GM13976 (cell line): ENCODE measurements at regions not wholly inside any gene's neighbourhood (a gene's known extent, or its start where the extent isn't known, plus 50 kb on each side); places are given as distances from the start of the nearest gene placed in this dataset.
"Not testable (repeated sequence)": the region's sequence is repeated elsewhere in the genome, so short reads cannot be mapped to it uniquely, and the experiment has no call there.

Experiments used
- DNase-seq: peaks from one replicate; pipeline ENCODE4 v3.0.0; 2012; ENCODE audit warnings: low spot score
- in situ Hi-C: fragments of 300-500 bp; cut with MboI; formaldehyde crosslinking; loops from one replicate; pipeline ENCODE4 v1.12.0; 2022; ENCODE audit warnings: low sequenced_read_pairs, mixed read lengths, inconsistent platforms; ENCODE audit not compliant: unreplicated experiment
- TF ChIP-seq, protein P1 (sequence below): IDR thresholded peaks from 2 replicates; pipeline ENCODE4 v1.5.1; 2012; ENCODE audit warnings: borderline replicate concordance, mild to moderate bottlenecking; ENCODE audit not compliant: insufficient read depth; ENCODE audit errors: extremely low read depth, missing control alignments, control extremely low read depth

DNA sequence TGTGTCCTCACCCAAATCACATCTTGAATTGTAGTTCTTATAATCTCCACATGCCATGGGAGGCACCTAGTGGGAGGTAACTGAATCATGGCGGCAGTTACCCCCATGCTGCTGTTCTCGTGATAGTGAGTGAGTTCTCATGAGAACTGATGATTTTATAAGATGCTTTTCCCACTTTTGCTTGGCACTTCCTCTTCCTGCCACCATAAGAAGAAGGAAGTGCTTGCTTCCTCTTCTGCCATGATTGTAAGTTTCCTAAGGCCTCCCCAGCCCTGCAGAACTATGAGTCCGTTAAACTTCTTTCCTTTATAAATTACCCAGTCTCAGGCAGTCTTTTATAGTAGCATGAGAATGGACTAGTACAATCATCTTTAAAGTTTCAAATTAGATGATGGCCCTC lies 902.4 kb upstream of the PIK3C3 start:
- no peak for DNase-seq
- TF ChIP-seq, protein P1, sequence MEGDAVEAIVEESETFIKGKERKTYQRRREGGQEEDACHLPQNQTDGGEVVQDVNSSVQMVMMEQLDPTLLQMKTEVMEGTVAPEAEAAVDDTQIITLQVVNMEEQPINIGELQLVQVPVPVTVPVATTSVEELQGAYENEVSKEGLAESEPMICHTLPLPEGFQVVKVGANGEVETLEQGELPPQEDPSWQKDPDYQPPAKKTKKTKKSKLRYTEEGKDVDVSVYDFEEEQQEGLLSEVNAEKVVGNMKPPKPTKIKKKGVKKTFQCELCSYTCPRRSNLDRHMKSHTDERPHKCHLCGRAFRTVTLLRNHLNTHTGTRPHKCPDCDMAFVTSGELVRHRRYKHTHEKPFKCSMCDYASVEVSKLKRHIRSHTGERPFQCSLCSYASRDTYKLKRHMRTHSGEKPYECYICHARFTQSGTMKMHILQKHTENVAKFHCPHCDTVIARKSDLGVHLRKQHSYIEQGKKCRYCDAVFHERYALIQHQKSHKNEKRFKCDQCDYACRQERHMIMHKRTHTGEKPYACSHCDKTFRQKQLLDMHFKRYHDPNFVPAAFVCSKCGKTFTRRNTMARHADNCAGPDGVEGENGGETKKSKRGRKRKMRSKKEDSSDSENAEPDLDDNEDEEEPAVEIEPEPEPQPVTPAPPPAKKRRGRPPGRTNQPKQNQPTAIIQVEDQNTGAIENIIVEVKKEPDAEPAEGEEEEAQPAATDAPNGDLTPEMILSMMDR, result no peak
- in situ Hi-C loops, result no loop called here

DNA sequence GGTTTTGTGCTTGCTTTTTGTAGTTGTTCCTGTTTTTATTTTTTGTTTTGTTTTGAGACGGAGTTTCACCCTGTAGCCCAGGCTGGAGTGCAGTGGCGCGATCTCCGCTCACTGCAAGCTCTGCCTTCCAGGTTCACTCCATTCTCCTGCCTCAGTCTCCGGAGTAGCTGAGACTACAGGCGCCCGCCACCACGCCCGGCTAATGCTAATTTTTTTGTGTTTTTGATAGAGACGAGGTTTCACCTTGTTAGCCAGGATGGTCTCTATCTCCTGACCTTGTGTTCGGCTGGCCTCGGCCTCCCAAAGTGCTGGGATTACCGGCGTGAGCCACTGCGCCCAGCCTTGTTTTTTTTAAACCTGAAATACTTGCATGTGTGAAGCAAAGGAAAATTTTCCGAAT lies 908.8 kb upstream of the PIK3C3 start:
- in situ Hi-C loops, DNase-seq: not testable (repeated sequence)

DNA sequence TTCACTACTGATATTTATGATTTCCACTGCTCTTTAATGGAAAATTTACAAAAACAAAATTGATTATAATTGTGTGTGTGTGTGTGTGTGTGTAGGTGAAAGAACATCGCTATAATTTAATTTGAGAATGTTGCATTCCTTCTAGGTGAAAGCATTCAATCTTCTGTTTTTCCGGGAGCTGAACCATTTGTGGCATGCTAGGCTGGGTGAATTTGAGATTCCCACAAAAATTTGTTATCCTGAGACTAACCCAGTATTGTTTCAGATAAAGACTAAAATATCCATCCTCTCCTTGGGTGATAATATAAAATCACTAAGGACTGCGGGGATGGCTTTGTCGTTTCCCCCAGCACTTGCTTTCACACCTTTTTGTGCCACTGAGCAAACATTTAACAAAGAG lies 911.2 kb upstream of the PIK3C3 start:
- in situ Hi-C loops, result no loop called here
- DNase-seq, result no peak
- TF ChIP-seq, protein P1, result no peak

DNA sequence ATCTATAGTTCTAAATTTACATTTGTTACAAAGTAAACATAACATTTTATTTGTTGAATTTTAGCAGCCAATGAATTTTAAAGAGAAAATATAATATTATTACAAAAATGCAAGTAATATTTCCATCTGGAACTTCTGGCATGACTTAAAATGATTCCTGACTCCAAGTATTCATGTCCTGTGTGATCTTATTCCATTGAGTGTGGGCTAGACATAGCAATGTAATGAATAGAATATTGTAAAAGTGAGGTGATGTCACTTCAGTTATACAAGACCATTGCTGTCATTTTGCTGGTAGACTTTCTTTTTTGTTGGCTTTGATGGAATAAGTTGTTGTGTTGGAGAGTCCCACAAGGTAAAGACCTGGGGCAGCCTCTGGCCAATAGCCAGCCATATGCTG lies 912.2 kb upstream of the PIK3C3 start:
- TF ChIP-seq, protein P1, result no peak
- in situ Hi-C loops, result no loop called here
- no peak for DNase-seq

DNA sequence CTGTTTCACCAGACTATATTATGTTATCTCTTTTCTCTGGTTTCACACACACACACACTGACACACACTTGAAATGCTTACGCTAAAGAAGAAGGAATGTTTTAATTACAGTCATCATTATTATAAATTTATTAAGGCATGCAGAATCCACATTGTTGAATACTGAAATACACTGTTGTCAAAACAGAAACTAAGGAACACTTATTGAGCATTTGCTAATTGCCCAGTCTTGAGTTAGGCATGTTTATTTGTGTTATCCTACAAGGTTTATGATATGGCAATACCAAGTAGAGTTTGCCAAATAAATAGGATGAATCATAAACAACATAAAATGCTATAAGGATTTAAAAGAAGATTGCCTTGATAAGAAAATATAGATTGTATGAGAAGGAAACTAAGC lies 917.0 kb upstream of the PIK3C3 start:
- DNase-seq, result no peak
- in situ Hi-C loops, result no loop called here
- TF ChIP-seq, protein P1, result no peak

DNA sequence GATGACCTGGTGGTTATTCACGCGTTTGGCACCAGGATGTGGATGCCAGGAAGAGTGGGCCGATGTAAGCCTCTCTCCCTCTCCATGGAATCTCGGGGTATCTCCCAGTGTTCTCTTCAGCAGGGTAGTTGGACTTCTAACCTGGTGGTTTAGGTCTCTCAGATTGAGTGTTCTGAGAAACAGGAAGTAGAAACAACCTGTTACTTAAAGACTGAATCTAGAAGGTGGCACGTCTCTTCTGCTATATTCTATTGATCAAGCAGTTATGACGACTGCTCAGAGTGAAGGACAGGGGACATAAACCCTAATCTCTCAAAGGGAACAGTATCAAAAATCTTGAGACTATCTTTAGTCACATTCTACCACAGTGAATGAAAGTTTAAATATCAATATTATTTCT lies 918.7 kb upstream of the PIK3C3 start:
- in situ Hi-C loops, result no loop called here
- TF ChIP-seq, protein P1, result no peak
- no peak for DNase-seq

DNA sequence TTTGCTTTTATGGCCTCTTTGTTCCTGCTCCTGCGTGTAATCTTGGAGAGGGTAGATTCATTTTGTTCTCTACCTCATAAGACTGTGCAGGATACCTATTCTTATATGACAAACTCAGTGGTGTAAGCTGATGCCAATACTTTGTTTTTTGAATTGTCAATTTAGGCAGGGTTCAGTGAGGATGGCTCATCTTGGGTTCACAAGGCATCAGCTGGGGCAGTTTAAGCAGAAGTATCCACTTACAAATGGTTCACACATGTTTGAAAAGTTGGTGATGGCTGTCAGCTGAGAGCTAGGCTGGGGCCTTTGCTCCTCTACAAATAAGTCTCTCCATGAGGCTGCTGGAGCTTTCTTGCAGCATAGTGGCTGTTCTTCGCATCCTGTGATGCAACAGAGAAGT lies 920.6 kb upstream of the PIK3C3 start:
- no peak for DNase-seq
- in situ Hi-C loops, result no loop called here

More for the DNA sequence above, 920.6 kb upstream of the PIK3C3 start:
- TF ChIP-seq, protein P1, result no peak
